HG02852 (cell line): ENCODE measurements at regions not wholly inside any gene's neighbourhood (a gene's known extent, or its start where the extent isn't known, plus 50 kb on each side); places are given as distances from the start of the nearest gene placed in this dataset.
"Not testable (repeated sequence)": the region's sequence is repeated elsewhere in the genome, so short reads cannot be mapped to it uniquely, and the experiment has no call there.

ENCODE experiments used
- ATAC-seq: cut with Tn5 transposase; IDR thresholded peaks from one replicate; pipeline ENCODE4 v1.9.1; 2021; ENCODE audit warnings: mild to moderate bottlenecking, moderate library complexity; ENCODE audit not compliant: unreplicated experiment

- no peak for ATAC-seq
Observed at GRCh38 chr5:50583621-50584020, 82.8 kb upstream of the PARP8 start.

DNA sequence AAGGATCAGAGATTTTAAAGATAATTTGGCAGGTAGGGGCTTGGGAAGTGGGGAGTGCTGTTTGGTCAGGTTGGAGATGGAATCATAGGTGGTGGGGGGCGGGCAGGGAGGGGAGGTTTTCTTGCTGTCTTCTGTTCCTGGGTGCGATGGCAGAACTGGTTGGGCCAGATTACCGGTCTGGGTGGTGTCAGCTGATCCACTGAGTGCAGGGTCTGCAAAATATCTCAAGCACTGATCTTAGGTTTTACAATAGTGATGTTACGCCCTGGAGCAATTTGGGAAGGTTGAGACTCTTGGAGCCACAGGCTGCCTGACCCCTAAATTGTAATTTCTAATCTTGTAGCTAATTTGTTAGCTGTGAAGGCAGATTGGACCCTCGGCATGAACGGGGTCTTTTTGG lies 78.0 kb upstream of the PARP8 start:
- ATAC-seq: not testable (repeated sequence)

DNA sequence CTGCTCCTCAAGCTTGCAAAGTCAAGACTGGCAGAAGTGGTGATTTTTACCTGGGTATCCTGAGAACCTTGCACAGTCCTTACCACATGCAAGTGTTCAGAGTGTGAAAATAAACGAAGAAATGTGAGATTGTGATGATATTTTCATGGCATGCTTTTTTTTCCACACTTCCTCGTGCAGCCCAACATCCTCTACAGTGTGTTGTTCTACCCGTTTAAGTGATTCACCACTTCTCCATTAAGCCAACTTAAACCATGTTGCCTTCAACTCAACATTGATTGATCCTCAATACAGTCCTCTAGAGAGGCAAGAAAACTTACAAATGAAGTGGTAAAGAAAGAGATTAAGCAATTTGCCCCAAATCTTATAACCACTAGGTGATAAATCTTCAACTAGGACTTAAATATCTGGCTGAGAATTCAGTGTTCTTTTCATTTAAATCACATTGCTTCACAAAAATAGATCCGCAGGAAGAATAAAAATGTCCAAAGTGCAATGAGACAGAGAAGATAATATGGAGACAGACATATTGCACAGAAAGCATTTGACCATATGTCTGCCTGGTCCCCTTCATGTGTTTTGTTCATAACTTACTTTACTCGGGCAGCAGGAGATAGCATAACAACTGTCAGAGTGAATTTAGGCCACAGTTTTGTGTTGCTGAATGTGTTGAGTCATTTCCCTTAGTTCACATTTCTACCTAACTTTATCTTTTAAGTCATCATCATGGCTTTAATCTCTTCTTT lies 75.8 kb upstream of the PARP8 start:
- not testable (repeated sequence) for ATAC-seq

GRCh38 chr5:50591338-50591737 lies 75.1 kb upstream of the PARP8 start:
- not testable (repeated sequence) for ATAC-seq

- ATAC-seq: no peak
Observed at GRCh38 chr5:50593681-50594080, 72.8 kb upstream of the PARP8 start.

DNA sequence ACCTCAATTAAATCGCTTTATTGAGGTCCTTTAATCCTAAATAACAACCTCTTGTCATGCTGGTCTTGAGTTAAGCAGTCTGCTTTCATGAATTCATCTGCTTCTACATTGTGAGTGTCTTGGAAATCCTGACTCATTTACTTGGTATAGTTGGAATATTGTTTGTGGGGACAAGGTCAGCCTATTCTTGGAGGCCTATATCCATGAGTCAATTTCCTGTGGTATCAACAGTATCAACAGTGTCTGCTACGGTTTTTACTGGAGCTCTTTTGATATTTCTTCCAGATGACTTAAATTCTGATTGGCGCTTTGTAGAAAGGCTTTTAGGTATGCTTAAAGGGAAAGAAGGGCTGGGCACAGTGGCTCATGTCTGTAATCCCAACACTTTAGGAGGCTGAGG lies 71.2 kb upstream of the PARP8 start:
- ATAC-seq: no peak

- not testable (repeated sequence) for ATAC-seq
Observed at GRCh38 chr5:50601576-50601975, 64.9 kb upstream of the PARP8 start.

DNA sequence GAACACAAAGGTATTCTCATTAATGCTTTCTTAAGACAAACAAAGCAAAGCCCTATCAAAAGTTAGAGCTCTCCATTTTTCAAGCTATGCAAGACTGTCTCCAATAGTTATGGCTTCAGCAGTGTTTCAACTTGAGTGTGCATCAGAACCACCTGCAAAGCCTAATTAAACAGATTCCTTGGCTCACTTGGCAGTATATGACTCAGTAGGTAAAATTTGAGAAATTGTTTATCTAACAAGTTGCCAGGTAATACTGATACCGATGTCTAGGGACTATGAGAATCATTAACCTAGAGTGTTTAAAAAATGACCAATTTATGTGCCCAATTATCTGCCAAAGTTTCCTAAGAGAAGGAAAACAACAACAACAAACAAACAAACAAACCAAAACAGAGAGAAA lies 60.3 kb upstream of the PARP8 start:
- ATAC-seq: no peak

GRCh38 chr5:50607456-50607855 lies 59.0 kb upstream of the PARP8 start:
- not testable (repeated sequence) for ATAC-seq

GRCh38 chr5:50607953-50608705 lies 58.3 kb upstream of the PARP8 start:
- not testable (repeated sequence) for ATAC-seq

GRCh38 chr5:50613057-50613456 lies 53.4 kb upstream of the PARP8 start:
- not testable (repeated sequence) for ATAC-seq
